K562 (cell line): ENCODE measurements at regions not wholly inside any gene's neighbourhood (a gene's known extent, or its start where the extent isn't known, plus 50 kb on each side); places are given as distances from the start of the nearest gene placed in this dataset.

Experiments
- ATAC-seq: fragments of 200-7000 bp; cut with Tn5 transposase; 3 replicates; pipeline ENCODE4 v1.9.1; 2020; ENCODE audit warnings: moderate library complexity
- BruUV-seq: library from RNA; stranded (reverse); fragments of 400-500 nt; replicated peaks from 2 replicates; lab custom pipeline; 2021; lab: Mats Ljungman, UMichigan
- CTCF ChIA-PET: fragments of 300-600 bp; formaldehyde crosslinking; extraction: SDS; loops from one replicate; lab custom pipeline; 2021; ENCODE audit warnings: low intra/inter-chr PET ratio; lab: Yijun Ruan, JAX
- POLR2A ChIA-PET: fragments of 300-600, 350-650 bp; sonication (Branson Sonifier 250); formaldehyde crosslinking; extraction: SDS; loops from one replicate; lab custom pipeline; 2021; ENCODE audit warnings: antibody characterized with exemption, inconsistent platforms; lab: Yijun Ruan, JAX
- DNase-seq, 4 experiments: peaks; one replicate each; pipeline versions ENCODE4 v3.0.0 to v3.0.0-alpha.2; 2011 to 2018; ENCODE audit warnings: low spot score in 3 of 4, mixed read lengths in 3 of 4; ENCODE audit errors: extremely low read depth in 1 of 4
- FAIRE-seq: peaks from 2 replicates; lab custom pipeline; 2011; peaks lifted over from hg19 to GRCh38; lab: Jason Lieb, UNC
- H2AFZ ChIP-seq: 2 replicates; pipeline ENCODE4 v1.6.0; 2011; ENCODE audit warnings: low read depth, low read length, control low read depth, inconsistent platforms
- H3K27ac ChIP-seq: fragments of 200-600 bp; 3 replicates; pipeline ENCODE4 v1.8.0; 2011; ENCODE audit warnings: low read depth, mild to moderate bottlenecking, control low read depth, inconsistent platforms, low read length, moderate library complexity, mixed read lengths; ENCODE audit errors: extremely low read depth
- H3K27me3 ChIP-seq, 2 experiments: fragments of 300-600 bp in 1 of 2; 2 replicates in 1 of 2; 3 replicates in 1 of 2; pipeline versions ENCODE4 v1.6.0 to v1.8.0; 2011; ENCODE audit warnings: inconsistent platforms in 2 of 2, low read length in 2 of 2, mild to moderate bottlenecking in 1 of 2, mixed read lengths in 1 of 2, moderate library complexity in 1 of 2; ENCODE audit not compliant: control insufficient read depth in 2 of 2, insufficient read depth in 2 of 2
- H3K36me3 ChIP-seq: fragments of 300-600 bp; 3 replicates; pipeline ENCODE4 v1.8.0; 2011; ENCODE audit warnings: mild to moderate bottlenecking, low read length, inconsistent platforms; ENCODE audit not compliant: control insufficient read depth, insufficient read depth
- H3K4me1 ChIP-seq, 2 experiments: fragments of 200-600 bp in 1 of 2; replicated peaks in 1 of 2; 2 replicates in 1 of 2; 3 replicates in 1 of 2; pipeline versions ENCODE4 v1.5.1 to v1.8.0; 2011; ENCODE audit warnings: inconsistent platforms in 2 of 2, low read length in 2 of 2, mild to moderate bottlenecking in 1 of 2, mixed read lengths in 1 of 2, moderate library complexity in 1 of 2; ENCODE audit not compliant: control insufficient read depth in 2 of 2, insufficient read depth in 2 of 2
- H3K4me2 ChIP-seq: 2 replicates; pipeline ENCODE4 v1.6.1; 2011; ENCODE audit warnings: low read length, control low read depth, inconsistent platforms, mixed read lengths; ENCODE audit not compliant: insufficient read depth
- H3K4me3 ChIP-seq: fragments of 200-600 bp; sonication (generic), shearing (Covaris generic); 2 replicates; pipeline ENCODE4 v1.5.1; 2016; ENCODE audit warnings: control low read depth, inconsistent platforms
- H3K79me2 ChIP-seq: fragments of 200-600 bp; 3 replicates; pipeline ENCODE4 v1.8.0; 2011; ENCODE audit warnings: low read length, inconsistent platforms; ENCODE audit not compliant: control insufficient read depth, insufficient read depth
- H3K9ac ChIP-seq, 2 experiments: 2 replicates each; pipeline versions ENCODE4 v1.6.0 to v1.6.1; 2011; ENCODE audit warnings: low read depth in 2 of 2, low read length in 2 of 2, control low read depth in 1 of 2, inconsistent platforms in 1 of 2, mild to moderate bottlenecking in 1 of 2, mixed read lengths in 1 of 2; ENCODE audit not compliant: insufficient read depth in 1 of 2
- H3K9me1 ChIP-seq: one replicate; pipeline ENCODE4 v1.6.0; 2011; ENCODE audit warnings: inconsistent platforms, mild to moderate bottlenecking, low read length, moderate library complexity; ENCODE audit not compliant: control insufficient read depth, insufficient read depth
- H3K9me3 ChIP-seq: replicated peaks from 2 replicates; pipeline ENCODE4 v1.5.1; 2011; ENCODE audit warnings: low read depth, low read length, inconsistent platforms; ENCODE audit not compliant: control insufficient read depth, insufficient read depth
- H4K20me1 ChIP-seq: replicated peaks from 2 replicates; pipeline ENCODE4 v1.6.1; 2011; ENCODE audit warnings: low read length, inconsistent platforms, mixed read lengths; ENCODE audit not compliant: control insufficient read depth, insufficient read depth
- ARID4B ChIP-seq: sonication (generic); formaldehyde crosslinking; IDR thresholded peaks from 2 replicates; pipeline ENCODE4 v1.8.0; 2022; ENCODE audit warnings: mild to moderate bottlenecking, missing genetic modification reagents
- CC2D1A ChIP-seq: fragments of 450-650 bp; IDR thresholded peaks from 2 replicates; pipeline ENCODE4 v1.6.1; 2017; ENCODE audit warnings: mild to moderate bottlenecking
- NFE2L1 ChIP-seq: fragments of 450-650 bp; IDR thresholded peaks from 2 replicates; pipeline ENCODE4 v1.6.1; 2016; ENCODE audit warnings: missing genetic modification characterization, low read depth, mild to moderate bottlenecking, missing compliant biosample characterization, moderate library complexity, borderline replicate concordance
- SMARCA4 ChIP-seq: fragments of 450-650 bp; IDR thresholded peaks from 2 replicates; pipeline ENCODE4 v1.6.1; 2016
- SMARCE1 ChIP-seq: fragments of 450-650 bp; IDR thresholded peaks from 2 replicates; pipeline ENCODE4 v1.7.1; 2016; ENCODE audit warnings: mild to moderate bottlenecking
- THAP7 ChIP-seq: fragments of 250-450 bp; sonication (Bioruptor Pico); IDR thresholded peaks from 2 replicates; pipeline ENCODE4 v1.5.0; 2021
- ZBTB43 ChIP-seq: sonication (generic); formaldehyde crosslinking; IDR thresholded peaks from 2 replicates; pipeline ENCODE4 v1.8.0; 2023; ENCODE audit warnings: mild to moderate bottlenecking, missing genetic modification reagents
- ZKSCAN3 ChIP-seq: fragments of 250-450 bp; sonication (Bioruptor Pico); IDR thresholded peaks from 2 replicates; pipeline ENCODE4 v1.4.0; 2020
- ZNF165 ChIP-seq: fragments of 250-450 bp; sonication (Bioruptor Pico); IDR thresholded peaks from 2 replicates; pipeline ENCODE4 v1.4.0; 2020; ENCODE audit warnings: borderline replicate concordance
- ZNF263 ChIP-seq: sonication (generic); formaldehyde crosslinking; IDR thresholded peaks from 2 replicates; pipeline ENCODE4 v1.8.0; 2022; ENCODE audit warnings: mild to moderate bottlenecking, missing genetic modification reagents, borderline replicate concordance
- in situ Hi-C: fragments of 300-500 bp; cut with MboI; formaldehyde crosslinking; loops from 4 replicates; pipeline ENCODE4 v1.15.0; 2018; ENCODE audit warnings: inconsistent platforms, mixed read lengths
- intact Hi-C: fragments of 100-400 bp; cut with micrococcal nuclease; formaldehyde crosslinking; loops from 2 replicates; pipeline ENCODE4 v1.14.2; 2022

- CTCF ChIA-PET: no interaction called here
- H3K9me1 ChIP-seq: no peaks in the 10 kb centered on the region
- FAIRE-seq (no peak), ATAC-seq (no peak), DNase-seq (no peak)
- H3K27ac ChIP-seq: no peak overlapping the region
- no peaks in the 10 kb centered on the region for H3K4me1 ChIP-seq
- H3K9ac ChIP-seq: no peak overlapping the region
- intact Hi-C loops: no loop called here
- H3K9me3 ChIP-seq: 0 out of 2 replicates have a peak, but pooled peaks cover 4% of the 10 kb centered on the region
- no peaks in the 10 kb centered on the region for H4K20me1 ChIP-seq
- POLR2A ChIA-PET: no interaction called here
- H3K4me2 ChIP-seq: no peak overlapping the region
- no peaks in the 10 kb centered on the region for H3K27me3 ChIP-seq
- H2AFZ ChIP-seq: no peak overlapping the region
- in situ Hi-C loops: no loop called here
- H3K36me3 ChIP-seq: no peaks in the 10 kb centered on the region
- no TSS peak for BruUV-seq
- no peak overlapping the region for H3K4me3 ChIP-seq
- no peaks in the 10 kb centered on the region for H3K79me2 ChIP-seq
- TF ChIP-seq SMARCE1: no peak
- TF ChIP-seq ZNF165: no peak
- TF ChIP-seq ZNF263: no peak
- no peak for TF ChIP-seq ZBTB43
- TF ChIP-seq NFE2L1: no peak
- no peak for TF ChIP-seq THAP7
- no peak for TF ChIP-seq ARID4B
- no peak for TF ChIP-seq CC2D1A
- no peak for TF ChIP-seq ZKSCAN3 (CRISPR knock-in tag)
- TF ChIP-seq SMARCA4: no peak
Observed at GRCh38 chr3:7982126-7982525, 519.5 kb upstream of the LMCD1 start.
